Activated T-helper 2 cell treated with anti-CD3 and anti-CD28 coated beads, Interferon-gamma antibody, Interleukin-2, Interleukin-4, amounts not matched to agents 10 μg/mL and 5 μg/mL and 100 μg/mL, durations not matched to agents 14 hours and 24 hours and 36 hours (primary cell): ENCODE measurements at regions not wholly inside any gene's neighbourhood (a gene's known extent, or its start where the extent isn't known, plus 50 kb on each side); places are given as distances from the start of the nearest gene placed in this dataset.

ENCODE experiments used
- DNase-seq: peaks from one replicate; pipeline ENCODE4 v3.0.0; 2021; ENCODE audit warnings: low spot score
- H3K27ac Mint-ChIP-seq: one replicate; pipeline ENCODE4 v1.8.0; 2021; ENCODE audit warnings: mixed read lengths
- H3K27me3 Mint-ChIP-seq: one replicate; pipeline ENCODE4 v1.8.0; 2021; ENCODE audit warnings: low read depth, mixed read lengths
- H3K36me3 Mint-ChIP-seq: one replicate; pipeline ENCODE4 v1.8.0; 2021; ENCODE audit warnings: low read depth, mixed read lengths
- H3K4me1 Mint-ChIP-seq: one replicate; pipeline ENCODE4 v1.8.0; 2021; ENCODE audit warnings: low read depth, mixed read lengths
- H3K4me3 Mint-ChIP-seq: one replicate; pipeline ENCODE4 v1.8.0; 2021; ENCODE audit warnings: low read depth, mild to moderate bottlenecking, moderate library complexity, mixed read lengths
- H3K9me3 Mint-ChIP-seq: one replicate; pipeline ENCODE4 v1.8.0; 2021; ENCODE audit warnings: mixed read lengths
- intact Hi-C: fragments of 100-400 bp; cut with micrococcal nuclease; formaldehyde crosslinking; loops from one replicate; pipeline ENCODE4 v1.15.1; 2023

DNA sequence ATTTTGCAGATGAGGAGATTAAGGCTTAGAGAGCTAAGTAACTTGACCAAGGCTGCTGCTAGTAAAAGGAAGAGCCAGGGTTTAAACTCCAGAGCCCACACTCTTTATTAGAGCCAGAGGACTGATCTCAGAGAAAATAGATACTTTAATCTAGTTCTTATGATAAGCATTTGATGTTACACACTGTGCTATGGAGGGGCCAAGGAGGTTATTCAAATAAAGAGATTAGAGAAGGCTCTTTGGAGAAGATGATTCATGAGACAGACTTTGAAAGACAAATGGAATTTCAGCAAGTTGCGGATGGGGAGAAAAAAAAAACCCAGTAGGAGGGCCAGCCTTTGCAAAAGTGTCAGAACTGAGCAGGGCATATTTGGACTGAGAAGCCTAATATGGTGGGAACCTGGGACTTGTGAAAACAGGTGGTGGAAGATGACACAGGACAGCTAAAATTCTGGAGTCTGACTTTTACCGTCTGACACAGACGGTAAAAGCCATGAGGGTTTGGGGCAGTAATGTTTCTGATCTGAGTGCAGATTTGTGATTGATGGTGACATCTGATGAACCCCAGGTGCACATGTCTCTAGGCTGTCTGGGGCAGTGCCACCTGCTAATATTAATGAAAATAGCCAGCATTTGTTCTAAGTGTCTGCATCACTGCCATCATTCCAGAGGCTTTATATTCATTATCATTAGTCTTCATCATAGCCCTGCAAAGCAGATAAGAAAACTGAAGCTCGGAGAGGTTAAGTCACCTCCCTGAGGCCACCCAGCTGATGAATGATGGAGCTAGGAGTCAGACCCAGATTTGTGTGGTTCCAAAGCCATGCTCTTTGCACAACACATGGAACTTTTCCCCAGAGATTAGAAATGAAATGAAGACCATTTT, 65.3 kb upstream of the CXCL14 start:
- H3K9me3 Mint-ChIP-seq: no peaks in the 10 kb centered on the region
- H3K4me1 Mint-ChIP-seq: no peaks in the 10 kb centered on the region
- intact Hi-C loops: no loop called here
- no peak overlapping the region for H3K4me3 Mint-ChIP-seq
- no peak for DNase-seq
- peaks cover 5% of the 10 kb centered on the region for H3K27me3 Mint-ChIP-seq
- no peak overlapping the region for H3K27ac Mint-ChIP-seq
- H3K36me3 Mint-ChIP-seq: no peaks in the 10 kb centered on the region

GRCh38 chr5:135642934-135643333, 64.1 kb upstream of the CXCL14 start:
- no peak overlapping the region for H3K27ac Mint-ChIP-seq
- H3K9me3 Mint-ChIP-seq: no peaks in the 10 kb centered on the region
- no peak for DNase-seq
- no peaks in the 10 kb centered on the region for H3K4me1 Mint-ChIP-seq
- peaks cover 5% of the 10 kb centered on the region for H3K27me3 Mint-ChIP-seq
- H3K4me3 Mint-ChIP-seq: no peak overlapping the region
- H3K36me3 Mint-ChIP-seq: no peaks in the 10 kb centered on the region
- intact Hi-C loops: no loop called here

DNA sequence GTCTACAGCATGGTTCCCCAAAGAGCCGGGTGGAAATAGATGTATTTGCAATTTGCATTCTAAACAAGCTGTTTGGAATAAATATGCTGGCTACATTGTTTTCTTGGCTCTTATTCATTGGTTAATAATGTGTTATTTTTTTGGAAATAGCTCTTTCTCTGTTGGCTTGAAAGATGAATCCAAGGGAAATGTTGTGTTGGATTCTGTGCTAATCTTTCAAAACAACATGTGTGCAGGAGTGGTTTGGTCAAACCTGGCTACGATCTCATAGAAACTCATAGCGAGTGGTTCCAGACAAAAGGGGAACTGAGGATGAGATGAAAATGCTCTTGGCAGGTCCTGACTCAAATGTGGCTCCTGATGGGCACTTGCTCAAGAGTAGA, 63.7 kb upstream of the CXCL14 start:
- Mint-ChIP-seq H3K27ac (no peak overlapping the region), H3K4me3 (no peak overlapping the region), H3K4me1 (no peaks in the 10 kb centered on the region), H3K36me3 (no peaks in the 10 kb centered on the region), H3K27me3 (peaks cover 5% of the 10 kb centered on the region), H3K9me3 (no peaks in the 10 kb centered on the region)
- DNase-seq: no peak
- intact Hi-C loops: no loop called here

- Mint-ChIP-seq H3K36me3 (no peaks in the 10 kb centered on the region), H3K4me1 (no peaks in the 10 kb centered on the region), H3K27ac (no peak overlapping the region), H3K4me3 (no peak overlapping the region), H3K27me3 (peaks cover 5% of the 10 kb centered on the region), H3K9me3 (no peaks in the 10 kb centered on the region)
- intact Hi-C loops: no loop called here
- DNase-seq: no peak
These were observed 63.1 kb upstream of the CXCL14 start for GRCh38 chr5:135641734-135642487.

DNA sequence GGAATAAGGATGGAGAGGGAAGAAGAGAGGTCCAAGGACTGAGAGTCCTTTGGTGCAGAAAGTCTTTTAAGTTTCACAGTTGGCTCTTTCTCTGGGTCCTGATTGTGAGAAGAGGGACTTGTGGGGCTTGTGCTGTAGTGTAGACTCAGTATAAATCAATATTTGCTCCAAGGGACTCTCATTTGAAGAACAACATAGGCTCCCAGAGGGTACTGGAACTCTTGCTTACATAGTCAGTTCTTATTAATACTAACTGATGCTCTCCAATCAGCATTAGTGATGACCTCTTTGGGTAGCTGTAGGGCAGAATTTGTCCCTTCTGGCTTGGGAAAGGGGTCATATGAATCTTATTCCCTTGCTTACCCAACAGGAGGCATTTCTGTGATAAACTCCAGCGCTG, 62.5 kb upstream of the CXCL14 start:
- Mint-ChIP-seq H3K4me3 (no peak overlapping the region), H3K4me1 (no peaks in the 10 kb centered on the region), H3K27ac (no peak overlapping the region), H3K9me3 (no peaks in the 10 kb centered on the region), H3K27me3 (peaks cover 5% of the 10 kb centered on the region), H3K36me3 (no peaks in the 10 kb centered on the region)
- intact Hi-C loops: no loop called here
- no peak for DNase-seq

DNA sequence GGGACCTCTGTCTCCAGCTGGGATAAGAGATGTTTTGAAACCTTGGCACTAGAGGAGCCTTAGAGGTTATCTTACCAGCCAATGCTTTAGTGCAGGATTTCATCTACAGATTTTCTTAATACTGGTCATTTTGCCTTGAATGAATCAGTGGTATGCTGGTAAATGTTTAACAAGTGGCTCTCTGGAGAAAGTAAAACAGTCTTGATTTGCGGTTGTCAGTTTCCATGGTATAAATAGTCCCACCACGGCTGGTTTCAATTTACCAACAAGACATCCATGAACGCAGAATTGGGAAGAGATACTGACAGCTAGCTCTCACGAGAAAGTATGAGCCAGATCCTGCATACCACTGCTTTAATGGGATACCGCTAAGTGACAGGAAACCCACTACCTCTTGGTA, 56.7 kb upstream of the CXCL14 start:
- Mint-ChIP-seq H3K36me3 (no peaks in the 10 kb centered on the region), H3K4me3 (no peak overlapping the region), H3K4me1 (no peaks in the 10 kb centered on the region), H3K27ac (no peak overlapping the region), H3K27me3 (peaks cover 7% of the 10 kb centered on the region), H3K9me3 (no peaks in the 10 kb centered on the region)
- intact Hi-C loops: no loop called here
- DNase-seq: no peak

- H3K36me3 Mint-ChIP-seq: no peaks in the 10 kb centered on the region
- H3K9me3 Mint-ChIP-seq: no peaks in the 10 kb centered on the region
- H3K4me1 Mint-ChIP-seq: no peaks in the 10 kb centered on the region
- no peak overlapping the region for H3K27ac Mint-ChIP-seq
- intact Hi-C loops: no loop called here
- H3K4me3 Mint-ChIP-seq: no peak overlapping the region
- peaks cover 2% of the 10 kb centered on the region for H3K27me3 Mint-ChIP-seq
- no peak for DNase-seq
These were observed 54.0 kb upstream of the CXCL14 start for GRCh38 chr5:135632798-135633197.

DNA sequence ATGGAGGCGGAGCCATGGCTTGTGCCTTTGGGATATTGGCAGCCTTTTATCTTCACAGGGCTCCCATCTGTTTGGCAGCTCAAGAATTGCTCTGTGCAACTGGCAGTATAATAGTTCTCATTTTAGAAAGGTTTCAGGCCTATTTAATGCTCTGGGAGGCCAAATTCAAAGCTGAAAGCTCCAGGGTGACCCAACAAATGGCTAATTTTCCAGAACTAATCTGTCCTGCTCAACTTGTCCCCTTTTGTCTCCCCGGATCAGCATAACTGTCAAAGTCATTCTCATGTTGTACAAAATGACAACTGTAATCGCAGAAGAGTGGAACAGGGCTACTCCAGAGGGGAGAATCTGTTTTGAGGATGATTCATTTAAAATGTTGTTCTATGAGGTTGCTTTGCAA, 52.6 kb upstream of the CXCL14 start:
- Mint-ChIP-seq H3K27me3 (peaks cover 2% of the 10 kb centered on the region), H3K36me3 (no peaks in the 10 kb centered on the region), H3K4me3 (no peak overlapping the region), H3K27ac (no peak overlapping the region), H3K4me1 (no peaks in the 10 kb centered on the region), H3K9me3 (no peaks in the 10 kb centered on the region)
- no peak for DNase-seq
- intact Hi-C loops: no loop called here

DNA sequence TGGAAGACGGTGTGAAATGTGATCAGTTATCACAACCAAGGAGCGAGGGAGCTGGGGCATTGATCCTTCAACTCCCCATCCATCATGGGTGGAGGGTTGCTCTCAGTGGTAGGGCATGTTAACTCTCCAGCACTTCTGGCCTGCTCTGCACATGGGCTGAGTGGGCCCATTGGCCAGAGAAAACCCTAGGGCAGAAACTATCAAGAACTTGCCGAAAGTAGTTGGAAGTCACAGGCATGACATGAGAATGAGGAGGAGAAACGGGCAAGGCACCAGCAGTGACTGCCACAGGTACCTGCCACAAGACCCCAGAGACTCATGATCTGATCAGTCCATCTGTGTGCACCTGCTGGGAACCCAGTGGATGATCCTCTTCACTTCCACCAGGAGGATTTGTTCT, 50.9 kb upstream of the CXCL14 start:
- Mint-ChIP-seq H3K9me3 (no peaks in the 10 kb centered on the region), H3K27me3 (no peaks in the 10 kb centered on the region), H3K4me1 (no peaks in the 10 kb centered on the region), H3K4me3 (no peak overlapping the region), H3K27ac (no peak overlapping the region), H3K36me3 (no peaks in the 10 kb centered on the region)
- no peak for DNase-seq
- intact Hi-C loops: no loop called here

GRCh38 chr5:135628771-135629563, 50.2 kb upstream of the CXCL14 start:
- DNase-seq: no peak
- Mint-ChIP-seq H3K36me3 (no peaks in the 10 kb centered on the region), H3K27ac (no peak overlapping the region), H3K27me3 (no peaks in the 10 kb centered on the region), H3K4me1 (no peaks in the 10 kb centered on the region), H3K4me3 (no peak overlapping the region), H3K9me3 (no peaks in the 10 kb centered on the region)
- intact Hi-C loops: no loop called here
